ENCODE measurements at regions not wholly inside any gene's neighbourhood (a gene's known extent, or its start where the extent isn't known, plus 50 kb on each side); places are given as distances from the start of the nearest gene placed in this dataset.

- H3K9me3 ChIP-seq, result no peaks in the 10 kb centered on the region
- TF ChIP-seq MAX (IDR thresholded peaks at IDR 0.05; ENCODE audit: low read depth) (no peak), NRF1 (IDR thresholded peaks at IDR 0.05; ENCODE audit: low read depth, low read length) (no peak), RAD21 (IDR thresholded peaks at IDR 0.05; ENCODE audit: low read length) (no peak), IRF3 (IDR thresholded peaks at IDR 0.05; ENCODE audit: low read depth, low read length) (no peak), JUND (IDR thresholded peaks at IDR 0.05) (no peak)
- H3K27ac ChIP-seq (ENCODE audit: low read depth in 2 of 2, low read length in 1 of 2), result no peak overlapping the region
- WGBS (ENCODE audit: low lambda C conversion rate), result 82% methylated on average over 4 of the region's 4 CpGs
- H3K9me2 ChIP-seq, result no peaks in the 10 kb centered on the region
- ChIA-PET POLR2A (no interaction called here), CTCF (no interaction called here)
- H3K27me3 ChIP-seq (ENCODE audit: insufficient read depth), result no peaks in the 10 kb centered on the region
- no peak overlapping the region for H3K9ac ChIP-seq
- no peaks in the 10 kb centered on the region for H3K79me2 ChIP-seq (ENCODE audit: insufficient read depth)
- H2AFZ ChIP-seq (ENCODE audit: low read depth), result no peak overlapping the region
- H3K4me3 ChIP-seq (ENCODE audit: low read depth in 2 of 2, low read length in 1 of 2), result no peak overlapping the region
- no peak overlapping the region for H3K4me2 ChIP-seq
- no peaks in the 10 kb centered on the region for H3F3A ChIP-seq (replicated peaks; ENCODE audit: insufficient read depth)
- DNase-seq, result no peak
- H4K20me1 ChIP-seq (ENCODE audit: insufficient read depth), result no peaks in the 10 kb centered on the region
- no peaks in the 10 kb centered on the region for H3K4me1 ChIP-seq (ENCODE audit: control insufficient read depth in 1 of 2, insufficient read depth in 2 of 2, low read depth in 1 of 2, low read length in 1 of 2)
- no peaks in the 10 kb centered on the region for H3K36me3 ChIP-seq (replicated peaks in 1 of 2; ENCODE audit: control insufficient read depth in 1 of 2, insufficient read depth in 2 of 2, low read length in 1 of 2)
Observed at GRCh38 chr4:123954220-123954619, 557.6 kb downstream of the SPRY1 start.

- Histone ChIP-seq H3K9me2 (no peaks in the 10 kb centered on the region), H3K4me1 (ENCODE audit: control insufficient read depth in 1 of 2, insufficient read depth in 2 of 2, low read depth in 1 of 2, low read length in 1 of 2) (no peaks in the 10 kb centered on the region), H3K79me2 (ENCODE audit: insufficient read depth) (no peaks in the 10 kb centered on the region), H3K27ac (ENCODE audit: low read depth in 2 of 2, low read length in 1 of 2) (no peak overlapping the region), H3K4me2 (no peak overlapping the region), H2AFZ (ENCODE audit: low read depth) (no peak overlapping the region), H4K20me1 (ENCODE audit: insufficient read depth) (no peaks in the 10 kb centered on the region), H3K9me3 (no peaks in the 10 kb centered on the region), H3K27me3 (ENCODE audit: insufficient read depth) (no peaks in the 10 kb centered on the region), H3F3A (replicated peaks; ENCODE audit: insufficient read depth) (no peaks in the 10 kb centered on the region), H3K4me3 (ENCODE audit: low read depth in 2 of 2, low read length in 1 of 2) (no peak overlapping the region), H3K36me3 (replicated peaks in 1 of 2; ENCODE audit: control insufficient read depth in 1 of 2, insufficient read depth in 2 of 2, low read length in 1 of 2) (no peaks in the 10 kb centered on the region), H3K9ac (no peak overlapping the region)
- DNase-seq, result no peak
- CTCF ChIA-PET, result no interaction called here
- TF ChIP-seq RXRA (IDR thresholded peaks at IDR 0.05; ENCODE audit: borderline replicate concordance, low read depth) (no peak), PBX3 (IDR thresholded peaks at IDR 0.05) (no peak), MXI1 (IDR thresholded peaks at IDR 0.05; ENCODE audit: low read depth, low read length) (no peak), IRF3 (IDR thresholded peaks at IDR 0.05; ENCODE audit: low read depth, low read length) (no peak), JUND (IDR thresholded peaks at IDR 0.05) (no peak), YY1 (IDR thresholded peaks at IDR 0.05; ENCODE audit: low read depth) (no peak), SMC3 (IDR thresholded peaks at IDR 0.05; ENCODE audit: low read depth, low read length) (no peak), SIN3A (IDR thresholded peaks at IDR 0.05; ENCODE audit: borderline replicate concordance, low read depth, low read length) (no peak), MAX (IDR thresholded peaks at IDR 0.05; ENCODE audit: low read depth) (no peak), TCF12 (IDR thresholded peaks at IDR 0.05) (no peak), CTCF (IDR thresholded peaks at IDR 0.05) (no peak)
- 95% methylated on average over 3 of the region's 3 CpGs for WGBS (ENCODE audit: low lambda C conversion rate)
- POLR2A ChIA-PET, result no interaction called here
Observed at GRCh38 chr4:123955167-123955800, 558.7 kb downstream of the SPRY1 start.

Measured in SK-N-SH (cell line).